Epidermal melanocyte (primary cell): ENCODE measurements at regions not wholly inside any gene's neighbourhood (a gene's known extent, or its start where the extent isn't known, plus 50 kb on each side); places are given as distances from the start of the nearest gene placed in this dataset.

Experiments
- DNase-seq: peaks from one replicate; pipeline ENCODE4 v3.0.0; 2011; ENCODE audit warnings: low spot score; ENCODE audit not compliant: insufficient read length

DNA sequence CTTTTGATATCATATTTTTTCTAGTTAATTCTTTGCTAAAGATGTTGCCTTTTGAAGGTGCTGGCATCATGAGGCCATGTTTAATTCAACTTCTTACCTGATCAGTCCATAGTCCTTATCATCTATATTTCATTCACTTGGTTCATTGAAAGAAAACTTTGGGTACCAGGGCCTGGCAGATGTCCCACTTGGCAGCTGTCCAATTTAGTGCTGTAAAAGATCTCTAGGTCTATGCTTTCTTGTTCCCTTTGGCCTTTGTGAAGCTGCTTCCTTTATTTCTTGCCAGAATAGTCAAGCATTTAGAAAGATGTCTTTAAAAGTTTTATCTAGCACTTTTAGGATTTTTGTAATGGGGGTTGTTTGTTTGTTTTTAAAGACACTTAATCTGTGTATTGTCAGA is 61.7 kb upstream of the EYA4 start:
- no peak for DNase-seq

DNA sequence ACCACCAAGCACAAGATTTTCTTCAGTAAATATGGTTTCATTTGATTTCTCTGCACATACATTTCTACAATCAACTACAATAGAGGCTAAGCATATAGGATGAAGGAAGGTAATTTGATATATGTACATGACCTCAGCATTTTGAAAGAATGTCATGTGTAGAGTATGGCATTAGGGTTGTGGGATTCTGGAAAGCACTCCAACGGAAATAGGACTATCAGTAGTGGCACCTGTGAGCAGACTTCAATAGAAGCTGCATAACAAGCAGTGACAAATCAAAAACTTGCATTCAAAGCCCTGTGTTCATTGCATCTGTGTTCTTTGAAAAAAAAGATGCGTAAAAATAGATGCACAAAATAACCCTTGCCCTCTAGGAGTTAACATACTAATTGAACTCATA is 57.5 kb upstream of the EYA4 start:
- DNase-seq = no peak

DNA sequence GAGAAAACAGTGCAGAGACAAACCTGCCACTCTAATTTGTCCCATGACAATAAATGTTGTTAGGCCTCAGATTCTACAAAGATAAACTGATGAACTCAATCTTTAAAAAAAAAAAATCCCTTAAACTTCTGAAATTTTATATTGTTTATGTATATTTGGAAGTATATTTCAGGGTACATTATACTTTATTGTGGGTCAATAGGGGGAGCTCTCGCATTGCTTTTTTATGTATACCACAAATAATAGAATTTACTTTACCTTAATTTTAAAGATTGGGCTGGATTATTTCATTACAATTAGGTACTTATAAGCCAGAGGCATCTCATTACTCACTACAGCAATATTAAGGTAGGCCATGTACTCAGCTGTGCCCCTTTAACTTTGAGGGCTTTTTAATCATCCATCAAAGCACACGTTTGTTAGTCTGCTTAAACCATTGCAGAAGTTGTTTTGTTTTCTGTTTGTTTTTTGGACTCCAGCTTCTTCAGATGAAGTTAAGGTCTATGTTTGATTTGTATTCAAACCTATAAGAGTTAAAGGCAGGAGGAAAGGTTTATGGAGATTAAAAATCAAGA is 56.3 kb upstream of the EYA4 start:
- DNase-seq = peak; percentile 20

- no peak for DNase-seq
These were observed 55.4 kb upstream of the EYA4 start for GRCh38 chr6:133185731-133186130.

GRCh38 chr6:133187114-133187513 is 54.0 kb upstream of the EYA4 start:
- no peak for DNase-seq

DNA sequence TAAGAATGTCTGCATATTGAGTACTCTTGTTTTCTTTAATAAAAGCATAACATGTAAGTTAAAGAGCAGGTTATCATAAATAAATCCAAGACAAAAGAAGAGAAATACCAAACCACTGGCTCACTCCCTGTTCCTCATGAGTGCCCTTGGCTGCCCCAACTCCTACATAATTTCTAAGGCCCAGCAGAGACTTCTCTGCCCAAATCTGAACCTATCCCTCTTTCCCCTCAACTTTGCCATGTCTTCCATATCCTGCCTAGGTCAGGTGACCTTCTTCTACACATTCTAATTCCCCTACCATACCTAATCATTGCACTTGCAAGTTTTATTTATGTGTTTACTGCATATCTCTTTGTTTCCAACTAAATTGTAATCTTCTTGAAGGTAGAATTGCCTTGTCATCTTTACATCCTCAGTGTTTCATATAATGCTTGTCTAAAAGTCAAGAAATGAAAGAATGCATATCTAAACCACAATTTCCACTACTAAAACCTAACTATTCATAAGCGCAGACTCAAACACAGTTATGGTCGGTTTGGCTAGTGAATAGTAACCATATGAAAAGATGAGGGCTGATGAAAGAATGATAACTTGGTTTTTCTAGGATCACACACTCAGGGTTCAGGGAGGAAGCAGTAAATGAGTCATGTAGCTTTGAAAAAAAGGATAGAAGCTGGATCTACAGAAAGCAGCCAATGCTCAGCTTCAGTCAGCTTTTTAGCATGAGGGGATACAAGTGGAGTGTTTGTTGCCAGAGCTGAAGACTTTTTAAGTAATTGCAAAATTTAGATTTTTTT is 53.3 kb upstream of the EYA4 start:
- DNase-seq = no peak

DNA sequence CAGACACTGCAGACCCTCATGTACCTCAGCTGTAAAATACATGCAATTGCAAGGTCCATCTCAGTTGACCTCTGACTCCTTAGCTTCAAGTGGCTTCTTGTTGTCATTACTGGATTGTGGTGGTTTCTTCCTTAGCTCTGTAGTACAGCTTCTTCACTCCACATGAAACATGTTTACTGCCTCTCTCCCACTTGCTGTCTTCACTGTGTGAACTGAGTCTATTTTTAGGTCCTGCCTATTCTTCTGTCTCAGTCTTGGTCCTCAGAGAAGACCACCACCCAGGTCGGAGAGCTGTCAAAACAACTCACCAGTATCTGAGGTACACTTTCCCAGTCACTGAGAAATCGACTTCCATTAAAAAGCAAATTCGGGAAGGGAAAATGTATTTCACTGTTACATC is 50.2 kb upstream of the EYA4 start:
- no peak for DNase-seq

GRCh38 chr6:133191323-133191722 is 49.8 kb upstream of the EYA4 start:
- no peak for DNase-seq
